ENCODE measurements at regions not wholly inside any gene's neighbourhood (a gene's known extent, or its start where the extent isn't known, plus 50 kb on each side); places are given as distances from the start of the nearest gene placed in this dataset.

- Mint-ChIP-seq H3K27ac (no peak overlapping the region), H3K4me1 (no peaks in the 10 kb centered on the region), H3K36me3 (ENCODE audit: low read depth) (no peaks in the 10 kb centered on the region), H3K9me3 (peaks cover 14% of the 10 kb centered on the region), H3K4me3 (no peak overlapping the region), H3K27me3 (ENCODE audit: low read depth) (no peaks in the 10 kb centered on the region)
- TF ChIP-seq CTCF (IDR thresholded peaks at IDR 0.05; ENCODE audit: unreplicated experiment in 3 of 3) = no peak
Measured at GRCh38 chr4:31530555-31530954, 810.4 kb downstream of the PCDH7 start.

GRCh38 chr4:31538877-31539276, 818.7 kb downstream of the PCDH7 start:
- no peak overlapping the region for H3K27ac Mint-ChIP-seq
- H3K27me3 Mint-ChIP-seq (ENCODE audit: low read depth) = peaks cover 4% of the 10 kb centered on the region
- H3K4me3 Mint-ChIP-seq = no peak overlapping the region
- H3K36me3 Mint-ChIP-seq (ENCODE audit: low read depth) = no peaks in the 10 kb centered on the region
- no peak for TF ChIP-seq CTCF (IDR thresholded peaks at IDR 0.05; ENCODE audit: unreplicated experiment in 3 of 3)
- peaks cover 10% of the 10 kb centered on the region for H3K4me1 Mint-ChIP-seq
- H3K9me3 Mint-ChIP-seq = no peaks in the 10 kb centered on the region

GRCh38 chr4:31539284-31540069, 819.3 kb downstream of the PCDH7 start:
- Mint-ChIP-seq H3K36me3 (ENCODE audit: low read depth) (no peaks in the 10 kb centered on the region), H3K27me3 (ENCODE audit: low read depth) (peaks cover 4% of the 10 kb centered on the region), H3K9me3 (no peaks in the 10 kb centered on the region), H3K4me3 (no peak overlapping the region), H3K27ac (peak overlapping the region in 1 of 3 experiments; percentile 21), H3K4me1 (peaks cover 10% of the 10 kb centered on the region)
- TF ChIP-seq CTCF (IDR thresholded peaks at IDR 0.05; ENCODE audit: unreplicated experiment in 3 of 3) = no peak

GRCh38 chr4:31545330-31545729, 825.2 kb downstream of the PCDH7 start:
- Mint-ChIP-seq H3K4me3 (no peak overlapping the region), H3K27ac (peak overlapping the region in 2 of 3 experiments; percentile 0 to 65), H3K4me1 (peaks cover 10% of the 10 kb centered on the region), H3K27me3 (ENCODE audit: low read depth) (no peaks in the 10 kb centered on the region), H3K9me3 (peaks cover 2% of the 10 kb centered on the region), H3K36me3 (ENCODE audit: low read depth) (no peaks in the 10 kb centered on the region)
- TF ChIP-seq CTCF (IDR thresholded peaks at IDR 0.05; ENCODE audit: unreplicated experiment in 3 of 3) = no peak

GRCh38 chr4:31545755-31546154, 825.6 kb downstream of the PCDH7 start:
- Mint-ChIP-seq H3K27me3 (ENCODE audit: low read depth) (no peaks in the 10 kb centered on the region), H3K27ac (peak overlapping the region in 2 of 3 experiments; percentile 0 to 65), H3K36me3 (ENCODE audit: low read depth) (no peaks in the 10 kb centered on the region), H3K9me3 (peaks cover 2% of the 10 kb centered on the region), H3K4me3 (no peak overlapping the region), H3K4me1 (peaks cover 10% of the 10 kb centered on the region)
- TF ChIP-seq CTCF (IDR thresholded peaks at IDR 0.05; ENCODE audit: unreplicated experiment in 3 of 3) = no peak

GRCh38 chr4:31548021-31548420, 827.9 kb downstream of the PCDH7 start:
- Mint-ChIP-seq H3K36me3 (ENCODE audit: low read depth) (no peaks in the 10 kb centered on the region), H3K27me3 (ENCODE audit: low read depth) (no peaks in the 10 kb centered on the region), H3K9me3 (peaks cover 2% of the 10 kb centered on the region), H3K27ac (peak overlapping the region; percentile 44 to 53 (median 49)), H3K4me3 (no peak overlapping the region), H3K4me1 (peaks cover 10% of the 10 kb centered on the region)
- TF ChIP-seq CTCF (IDR thresholded peaks at IDR 0.05; ENCODE audit: unreplicated experiment in 3 of 3) = no peak

All from nephron (organoid).